Stomach (tissue), 4 donors: ENCODE measurements at regions not wholly inside any gene's neighbourhood (a gene's known extent, or its start where the extent isn't known, plus 50 kb on each side); places are given as distances from the start of the nearest gene placed in this dataset.

Source experiments
- CTCF ChIP-seq, 7 experiments: fragments of 450-650 bp in 4 of 7; fragments of 200-600 bp in 3 of 7; sonication (generic) in 3 of 7; IDR thresholded peaks; one replicate each; pipeline ENCODE4 v1.5.1; 2016 to 2019; ENCODE audit warnings: antibody characterized with exemption in 7 of 7, control low read depth in 2 of 7, mild to moderate bottlenecking in 1 of 7
- POLR2A ChIP-seq, 4 donors: fragments of 450-650 bp; IDR thresholded peaks; one replicate each; pipeline ENCODE4 v1.6.1; 2016; ENCODE audit warnings: antibody characterized with exemption in 4 of 4, control low read depth in 2 of 4, mild to moderate bottlenecking in 1 of 4, moderate library complexity in 1 of 4

- no peak for TF ChIP-seq CTCF (IDR thresholded peaks at IDR 0.05)
- TF ChIP-seq POLR2A (IDR thresholded peaks at IDR 0.05) = no peak
These were observed 309.9 kb downstream of the TLE3 start for GRCh38 chr15:69787791-69788190.
